K562 (cell line): ENCODE measurements at regions not wholly inside any gene's neighbourhood (a gene's known extent, or its start where the extent isn't known, plus 50 kb on each side); places are given as distances from the start of the nearest gene placed in this dataset.

Experiments
- ATAC-seq: fragments of 200-7000 bp; cut with Tn5 transposase; 3 replicates; pipeline ENCODE4 v1.9.1; 2020; ENCODE audit warnings: moderate library complexity
- BruUV-seq: library from RNA; stranded (reverse); fragments of 400-500 nt; replicated peaks from 2 replicates; lab custom pipeline; 2021; lab: Mats Ljungman, UMichigan
- CTCF ChIA-PET: fragments of 300-600 bp; formaldehyde crosslinking; extraction: SDS; loops from one replicate; lab custom pipeline; 2021; ENCODE audit warnings: low intra/inter-chr PET ratio; lab: Yijun Ruan, JAX
- POLR2A ChIA-PET: fragments of 300-600, 350-650 bp; sonication (Branson Sonifier 250); formaldehyde crosslinking; extraction: SDS; loops from one replicate; lab custom pipeline; 2021; ENCODE audit warnings: antibody characterized with exemption, inconsistent platforms; lab: Yijun Ruan, JAX
- DNase-seq, 4 experiments: peaks; one replicate each; pipeline versions ENCODE4 v3.0.0 to v3.0.0-alpha.2; 2011 to 2018; ENCODE audit warnings: low spot score in 3 of 4, mixed read lengths in 3 of 4; ENCODE audit errors: extremely low read depth in 1 of 4
- FAIRE-seq: peaks from 2 replicates; lab custom pipeline; 2011; peaks lifted over from hg19 to GRCh38; lab: Jason Lieb, UNC
- H2AFZ ChIP-seq: 2 replicates; pipeline ENCODE4 v1.6.0; 2011; ENCODE audit warnings: low read depth, low read length, control low read depth, inconsistent platforms
- H3K27ac ChIP-seq: fragments of 200-600 bp; 3 replicates; pipeline ENCODE4 v1.8.0; 2011; ENCODE audit warnings: low read depth, mild to moderate bottlenecking, control low read depth, inconsistent platforms, low read length, moderate library complexity, mixed read lengths; ENCODE audit errors: extremely low read depth
- H3K27me3 ChIP-seq, 2 experiments: fragments of 300-600 bp in 1 of 2; 2 replicates in 1 of 2; 3 replicates in 1 of 2; pipeline versions ENCODE4 v1.6.0 to v1.8.0; 2011; ENCODE audit warnings: inconsistent platforms in 2 of 2, low read length in 2 of 2, mild to moderate bottlenecking in 1 of 2, mixed read lengths in 1 of 2, moderate library complexity in 1 of 2; ENCODE audit not compliant: control insufficient read depth in 2 of 2, insufficient read depth in 2 of 2
- H3K36me3 ChIP-seq: fragments of 300-600 bp; 3 replicates; pipeline ENCODE4 v1.8.0; 2011; ENCODE audit warnings: mild to moderate bottlenecking, low read length, inconsistent platforms; ENCODE audit not compliant: control insufficient read depth, insufficient read depth
- H3K4me1 ChIP-seq, 2 experiments: fragments of 200-600 bp in 1 of 2; replicated peaks in 1 of 2; 2 replicates in 1 of 2; 3 replicates in 1 of 2; pipeline versions ENCODE4 v1.5.1 to v1.8.0; 2011; ENCODE audit warnings: inconsistent platforms in 2 of 2, low read length in 2 of 2, mild to moderate bottlenecking in 1 of 2, mixed read lengths in 1 of 2, moderate library complexity in 1 of 2; ENCODE audit not compliant: control insufficient read depth in 2 of 2, insufficient read depth in 2 of 2
- H3K4me2 ChIP-seq: 2 replicates; pipeline ENCODE4 v1.6.1; 2011; ENCODE audit warnings: low read length, control low read depth, inconsistent platforms, mixed read lengths; ENCODE audit not compliant: insufficient read depth
- H3K4me3 ChIP-seq: fragments of 200-600 bp; sonication (generic), shearing (Covaris generic); 2 replicates; pipeline ENCODE4 v1.5.1; 2016; ENCODE audit warnings: control low read depth, inconsistent platforms
- H3K79me2 ChIP-seq: fragments of 200-600 bp; 3 replicates; pipeline ENCODE4 v1.8.0; 2011; ENCODE audit warnings: low read length, inconsistent platforms; ENCODE audit not compliant: control insufficient read depth, insufficient read depth
- H3K9ac ChIP-seq, 2 experiments: 2 replicates each; pipeline versions ENCODE4 v1.6.0 to v1.6.1; 2011; ENCODE audit warnings: low read depth in 2 of 2, low read length in 2 of 2, control low read depth in 1 of 2, inconsistent platforms in 1 of 2, mild to moderate bottlenecking in 1 of 2, mixed read lengths in 1 of 2; ENCODE audit not compliant: insufficient read depth in 1 of 2
- H3K9me1 ChIP-seq: one replicate; pipeline ENCODE4 v1.6.0; 2011; ENCODE audit warnings: inconsistent platforms, mild to moderate bottlenecking, low read length, moderate library complexity; ENCODE audit not compliant: control insufficient read depth, insufficient read depth
- H3K9me3 ChIP-seq: replicated peaks from 2 replicates; pipeline ENCODE4 v1.5.1; 2011; ENCODE audit warnings: low read depth, low read length, inconsistent platforms; ENCODE audit not compliant: control insufficient read depth, insufficient read depth
- H4K20me1 ChIP-seq: replicated peaks from 2 replicates; pipeline ENCODE4 v1.6.1; 2011; ENCODE audit warnings: low read length, inconsistent platforms, mixed read lengths; ENCODE audit not compliant: control insufficient read depth, insufficient read depth
- ARHGAP35 ChIP-seq: fragments of 450-650 bp; IDR thresholded peaks from 2 replicates; pipeline ENCODE4 v1.6.1; 2018; ENCODE audit not compliant: partially characterized antibody
- BRF1 ChIP-seq: IDR thresholded peaks from 3 replicates; pipeline ENCODE4 v1.6.1; 2011; ENCODE audit warnings: borderline replicate concordance, mild to moderate bottlenecking; ENCODE audit not compliant: insufficient read length; ENCODE audit errors: extremely low read depth
- CBX1 ChIP-seq: sonication (generic); IDR thresholded peaks from 2 replicates; pipeline ENCODE4 v1.6.1; 2016; ENCODE audit warnings: antibody characterized with exemption, low read depth, mild to moderate bottlenecking
- CEBPG ChIP-seq, 3 experiments: fragments of 200-800 bp in 1 of 3; sonication (Bioruptor generic) in 1 of 3; sonication (generic) in 1 of 3; formaldehyde crosslinking in 1 of 3; IDR thresholded peaks in 2 of 3; conservative IDR thresholded peaks in 1 of 3; 2 replicates each; pipeline versions ENCODE4 v1.6.1 to v1.8.0; 2016 to 2022; ENCODE audit warnings: missing compliant biosample characterization in 2 of 3, missing genetic modification characterization in 2 of 3, mild to moderate bottlenecking in 1 of 3, missing genetic modification reagents in 1 of 3
- CTCF ChIP-seq, 3 experiments: IDR thresholded peaks in 2 of 3; conservative IDR thresholded peaks in 1 of 3; 2 replicates each; pipeline ENCODE4 v1.5.1; 2011 to 2012; ENCODE audit warnings: low read length in 3 of 3, mild to moderate bottlenecking in 3 of 3, control low read depth in 2 of 3, improper control_type of control experiment in 1 of 3, inconsistent platforms in 1 of 3, low read depth in 1 of 3, mixed read lengths in 1 of 3, moderate library complexity in 1 of 3; ENCODE audit not compliant: insufficient read depth in 2 of 3
- HDAC8 ChIP-seq: fragments of 450-650 bp; IDR thresholded peaks from 2 replicates; pipeline ENCODE4 v1.6.1; 2016; ENCODE audit warnings: mild to moderate bottlenecking, missing genetic modification characterization, moderate library complexity, missing compliant biosample characterization
- POLR2AphosphoS5 ChIP-seq: IDR thresholded peaks from 2 replicates; pipeline ENCODE4 v1.6.1; 2011; ENCODE audit warnings: mild to moderate bottlenecking, low read depth, low read length, moderate library complexity; ENCODE audit not compliant: control insufficient read depth, insufficient read depth
- POLR2B ChIP-seq: fragments of 450-650 bp; IDR thresholded peaks from 2 replicates; pipeline ENCODE4 v1.6.1; 2018; ENCODE audit warnings: low read depth; ENCODE audit not compliant: partially characterized antibody
- POLR3G ChIP-seq: IDR thresholded peaks from 2 replicates; pipeline ENCODE4 v1.6.1; 2011; ENCODE audit not compliant: insufficient read length, insufficient replicate concordance; ENCODE audit errors: extremely low read depth
- RBM22 ChIP-seq: fragments of 200-400 bp; formaldehyde crosslinking; IDR thresholded peaks from 2 replicates; pipeline ENCODE4 v1.6.1; 2018; ENCODE audit warnings: low read length, low read depth; ENCODE audit not compliant: poor library complexity, severe bottlenecking
- RBM39 ChIP-seq: fragments of 200-400 bp; formaldehyde crosslinking; optimal IDR thresholded peaks from 2 replicates; pipeline ENCODE3; 2018; ENCODE audit warnings: low read depth, low read length
- SNRNP70 ChIP-seq: fragments of 200-400 bp; formaldehyde crosslinking; optimal IDR thresholded peaks from 2 replicates; pipeline ENCODE3; 2017; ENCODE audit warnings: low read depth, low read length
- SRSF3 ChIP-seq: fragments of 200-400 bp; formaldehyde crosslinking; IDR thresholded peaks from 2 replicates; pipeline ENCODE4 v1.6.1; 2016; ENCODE audit warnings: mild to moderate bottlenecking, low read length, moderate library complexity; ENCODE audit not compliant: insufficient read depth
- ZNF253 ChIP-seq: fragments of 250-450 bp; sonication (Bioruptor Pico); conservative IDR thresholded peaks from 2 replicates; pipeline ENCODE4 v1.6.1; 2021; ENCODE audit warnings: mild to moderate bottlenecking
- ZNF277 ChIP-seq: fragments of 250-450 bp; sonication (Bioruptor Pico); IDR thresholded peaks from 2 replicates; pipeline ENCODE4 v1.8.0; 2022; ENCODE audit warnings: inconsistent platforms, mild to moderate bottlenecking, moderate library complexity, borderline replicate concordance
- ZNF518B ChIP-seq: fragments of 250-450 bp; sonication (Bioruptor Pico); IDR thresholded peaks from 2 replicates; pipeline ENCODE4 v1.5.0; 2021; ENCODE audit warnings: mild to moderate bottlenecking, moderate library complexity
- WGBS: fragments of 100-300 bp; shearing (Covaris generic); methylation state at CpG from one replicate; pipeline ENCODE4 v1.1.6; 2016; ENCODE audit warnings: low coverage, mixed read lengths; ENCODE audit not compliant: insufficient coverage; ENCODE audit errors: missing lambda C conversion rate; 5-methylcytosine and 5-hydroxymethylcytosine counted together
- in situ Hi-C: fragments of 300-500 bp; cut with MboI; formaldehyde crosslinking; loops from 4 replicates; pipeline ENCODE4 v1.15.0; 2018; ENCODE audit warnings: inconsistent platforms, mixed read lengths
- intact Hi-C: fragments of 100-400 bp; cut with micrococcal nuclease; formaldehyde crosslinking; loops from 2 replicates; pipeline ENCODE4 v1.14.2; 2022

GRCh38 chr6:8707369-8707768, 272.0 kb upstream of the SLC35B3 start:
- no peak for ATAC-seq
- Histone ChIP-seq H3K9me3 (0 out of 2 replicates have a peak, but pooled peaks cover 2% of the 10 kb centered on the region), H3K9ac (no peak overlapping the region), H3K4me2 (no peak overlapping the region), H4K20me1 (no peaks in the 10 kb centered on the region), H3K79me2 (no peaks in the 10 kb centered on the region), H3K27me3 (no peaks in the 10 kb centered on the region), H2AFZ (no peak overlapping the region), H3K4me3 (no peak overlapping the region), H3K36me3 (no peaks in the 10 kb centered on the region), H3K4me1 (no peaks in the 10 kb centered on the region), H3K27ac (no peak overlapping the region), H3K9me1 (no peaks in the 10 kb centered on the region)
- intact Hi-C loops = no loop called here
- 3% methylated on average over 4 of the region's 4 CpGs for WGBS
- ChIA-PET POLR2A (no interaction called here), CTCF (interaction anchor here (0.7 kb wide), 1 partner anchor 521 kb away, joined by 3 read pairs; no protein-coding TSS in a partner anchor)
- no TSS peak for BruUV-seq
- DNase-seq = no peak
- no peak for FAIRE-seq
- in situ Hi-C loops = no loop called here
- TF ChIP-seq ZNF518B (CRISPR knock-in tag) (no peak), ZNF253 (CRISPR knock-in tag) (no peak), ZNF277 (no peak), HDAC8 (tag) (no peak), RBM22 (no peak), RBM39 (no peak), SRSF3 (no peak), POLR3G (no peak), CEBPG (CRISPR knock-in tag; IDR thresholded peaks at IDR 0.05) (no peak), CEBPG (tag; conservative IDR thresholded peaks at IDR 0.05 in 1 of 2, IDR thresholded peaks at IDR 0.05 in 1 of 2) (no peak), SNRNP70 (no peak), CTCF (IDR thresholded peaks at IDR 0.05 in 2 of 3, conservative IDR thresholded peaks at IDR 0.05 in 1 of 3; ENCODE audit: insufficient read depth in 2 of 3, low read depth in 1 of 3, low read length in 3 of 3) (no peak), ARHGAP35 (no peak), POLR2AphosphoS5 (no peak), POLR2B (no peak), CBX1 (no peak), BRF1 (no peak)
